NOMO-1 treated with dmso at 0.1 percent for 144 hours (cell line): ENCODE measurements at regions not wholly inside any gene's neighbourhood (a gene's known extent, or its start where the extent isn't known, plus 50 kb on each side); places are given as distances from the start of the nearest gene placed in this dataset.

Experiments
- DNase-seq: peaks from one replicate; lab custom pipeline; 2025; ENCODE audit not compliant: unreplicated experiment; lab: John Stamatoyannopoulos, UW

GRCh38 chr10:47140761-47141348 lies 159.1 kb upstream of the GDF10 start:
- no peak for DNase-seq

- DNase-seq: no peak
Measured at GRCh38 chr10:47141349-47141748, 158.6 kb upstream of the GDF10 start.

- no peak for DNase-seq
Measured at GRCh38 chr10:47143072-47143471, 156.9 kb upstream of the GDF10 start.

- no peak for DNase-seq
Measured at GRCh38 chr10:47143473-47143872, 156.5 kb upstream of the GDF10 start.

GRCh38 chr10:47144525-47144924 lies 155.5 kb upstream of the GDF10 start:
- no peak for DNase-seq

- DNase-seq: no peak
Measured at GRCh38 chr10:47145290-47145934, 154.6 kb upstream of the GDF10 start.

GRCh38 chr10:47146572-47146971 lies 153.4 kb upstream of the GDF10 start:
- no peak for DNase-seq

GRCh38 chr10:47147186-47147585 lies 152.8 kb upstream of the GDF10 start:
- DNase-seq: no peak

GRCh38 chr10:47150581-47150980 lies 149.4 kb upstream of the GDF10 start:
- DNase-seq: no peak

- no peak for DNase-seq
Measured at GRCh38 chr10:47151920-47152319, 148.1 kb upstream of the GDF10 start.

- DNase-seq: peak; percentile 31
Measured at GRCh38 chr10:47152861-47153349, 147.1 kb upstream of the GDF10 start.

GRCh38 chr10:47154762-47155161 lies 145.2 kb upstream of the GDF10 start:
- DNase-seq: no peak

GRCh38 chr10:47156873-47157272 lies 143.1 kb upstream of the GDF10 start:
- no peak for DNase-seq

- DNase-seq: no peak
Measured at GRCh38 chr10:47158116-47159071, 141.6 kb upstream of the GDF10 start.

GRCh38 chr10:47159361-47160260 lies 140.4 kb upstream of the GDF10 start:
- no peak for DNase-seq

GRCh38 chr10:47160261-47160908 lies 139.6 kb upstream of the GDF10 start:
- DNase-seq: no peak

- DNase-seq: no peak
Measured at GRCh38 chr10:47160967-47161366, 139.0 kb upstream of the GDF10 start.

GRCh38 chr10:47161465-47161864 lies 138.5 kb upstream of the GDF10 start:
- no peak for DNase-seq

GRCh38 chr10:47164126-47164799 lies 135.7 kb upstream of the GDF10 start:
- DNase-seq: no peak

- DNase-seq: no peak
Measured at GRCh38 chr10:47164800-47165128, 135.2 kb upstream of the GDF10 start.
